ENCODE measurements at regions not wholly inside any gene's neighbourhood (a gene's known extent, or its start where the extent isn't known, plus 50 kb on each side); places are given as distances from the start of the nearest gene placed in this dataset.
A peak's percentile ranks its signal among the peaks of the same experiment; 100 is the strongest.
"Not testable (repeated sequence)": the region's sequence is repeated elsewhere in the genome, so short reads cannot be mapped to it uniquely, and the experiment has no call there.

DNA sequence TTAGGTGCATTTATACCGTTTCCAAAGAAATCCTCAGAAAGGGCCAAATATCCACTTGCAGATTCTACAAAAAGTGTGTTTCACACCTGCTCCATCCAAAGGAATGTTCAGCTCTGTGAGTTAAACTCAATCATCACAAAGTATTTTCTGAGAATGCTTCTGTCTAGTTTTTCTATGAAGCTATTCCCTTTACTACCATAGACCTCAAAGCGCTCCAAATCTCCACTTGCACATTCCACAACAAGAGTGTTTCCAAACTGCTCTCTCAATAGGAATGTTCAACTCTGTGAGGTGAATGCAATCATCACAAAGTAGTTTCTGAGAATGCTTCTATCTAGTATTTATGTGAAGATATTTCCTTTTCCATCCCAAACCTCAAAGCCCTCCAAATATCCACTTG is 412.7 kb upstream of the WSB1 start:
- not testable (repeated sequence) for DNase-seq

DNA sequence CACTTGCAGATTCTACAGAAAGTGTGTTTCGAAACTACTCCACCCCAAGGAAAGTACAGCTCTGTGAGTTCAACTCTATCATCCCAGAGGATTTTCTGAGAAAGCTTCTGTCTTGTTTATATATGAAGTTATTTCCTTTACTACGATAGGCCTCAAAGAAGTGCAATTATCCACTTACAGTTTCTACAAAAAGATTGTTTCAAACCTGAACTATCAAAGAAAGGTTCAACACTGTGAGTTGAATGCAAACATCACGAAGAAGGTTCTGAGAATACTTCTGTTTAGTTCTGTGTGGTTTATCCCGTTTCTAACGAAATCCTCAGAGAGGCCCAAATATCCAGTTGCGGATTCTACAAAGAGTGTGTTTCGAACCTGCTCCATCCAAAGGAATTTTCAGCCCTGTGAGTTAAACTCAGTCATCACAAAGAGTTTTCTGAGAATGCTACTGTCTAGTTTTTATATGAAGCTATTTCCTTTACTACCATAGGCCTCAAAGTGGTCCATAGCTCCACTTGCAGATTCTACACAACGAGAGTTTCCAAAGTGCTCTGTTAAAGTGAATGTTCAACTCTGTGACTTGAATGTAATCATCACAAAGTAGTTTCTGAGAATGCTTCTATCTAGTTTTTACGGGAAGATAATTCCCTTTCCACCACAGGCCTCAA is 411.7 kb upstream of the WSB1 start:
- DNase-seq: not testable (repeated sequence)

DNA sequence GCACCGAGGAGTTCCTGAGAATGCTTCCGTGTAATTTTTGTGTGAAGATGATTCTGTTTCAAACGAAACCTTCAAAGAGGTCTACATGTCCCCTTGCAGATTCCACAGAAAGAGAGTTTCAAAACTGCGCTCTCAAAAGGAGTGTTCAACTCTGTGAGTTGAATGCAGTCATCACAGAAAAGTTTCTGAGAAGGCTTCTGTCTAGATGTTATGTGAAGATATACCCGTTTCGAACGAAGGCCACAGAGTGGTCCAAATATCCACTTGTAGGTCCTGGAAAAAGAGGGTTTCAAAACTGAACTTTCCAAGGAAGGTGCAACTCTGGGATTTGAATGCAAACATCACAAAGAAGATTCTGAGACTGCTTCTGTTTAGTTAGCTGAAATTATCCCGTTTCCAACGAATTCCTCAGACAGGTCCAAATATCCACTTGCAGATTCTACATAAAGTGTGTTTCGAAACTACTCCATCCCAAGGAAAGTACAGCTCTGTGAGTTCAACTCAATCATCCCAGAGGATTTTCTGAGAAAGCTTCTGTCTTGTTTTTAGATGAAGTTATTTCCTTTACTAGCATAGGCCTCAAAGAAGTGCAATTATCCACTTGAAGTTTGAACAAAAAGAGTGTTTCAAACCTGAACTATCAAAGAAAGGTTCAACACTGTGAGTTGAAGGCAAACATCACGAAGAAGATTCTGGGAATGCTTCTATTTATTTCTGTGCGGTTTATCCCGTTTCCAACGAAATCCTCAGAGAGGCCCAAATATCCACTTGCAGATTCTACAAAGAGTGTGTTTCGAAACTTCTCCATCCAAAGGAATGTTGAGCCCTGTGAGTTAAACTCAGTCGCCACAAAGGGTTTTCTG is 409.8 kb upstream of the WSB1 start:
- not testable (repeated sequence) for DNase-seq

DNA sequence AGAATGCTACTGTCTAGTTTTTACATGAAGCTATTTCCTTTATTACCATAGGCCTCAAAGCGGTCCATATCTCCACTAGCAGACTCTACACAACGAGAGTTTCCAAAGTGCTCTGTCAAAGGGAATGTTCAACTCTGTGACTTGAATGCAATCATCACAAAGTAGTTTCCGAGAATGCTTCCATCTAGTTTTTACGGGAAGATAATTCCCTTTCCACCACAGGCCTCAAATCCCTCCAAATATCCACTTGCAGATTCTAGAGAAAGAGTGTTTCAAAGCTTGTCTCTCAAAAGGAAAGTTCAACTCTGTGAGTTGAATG is 409.2 kb upstream of the WSB1 start:
- DNase-seq: not testable (repeated sequence)

DNA sequence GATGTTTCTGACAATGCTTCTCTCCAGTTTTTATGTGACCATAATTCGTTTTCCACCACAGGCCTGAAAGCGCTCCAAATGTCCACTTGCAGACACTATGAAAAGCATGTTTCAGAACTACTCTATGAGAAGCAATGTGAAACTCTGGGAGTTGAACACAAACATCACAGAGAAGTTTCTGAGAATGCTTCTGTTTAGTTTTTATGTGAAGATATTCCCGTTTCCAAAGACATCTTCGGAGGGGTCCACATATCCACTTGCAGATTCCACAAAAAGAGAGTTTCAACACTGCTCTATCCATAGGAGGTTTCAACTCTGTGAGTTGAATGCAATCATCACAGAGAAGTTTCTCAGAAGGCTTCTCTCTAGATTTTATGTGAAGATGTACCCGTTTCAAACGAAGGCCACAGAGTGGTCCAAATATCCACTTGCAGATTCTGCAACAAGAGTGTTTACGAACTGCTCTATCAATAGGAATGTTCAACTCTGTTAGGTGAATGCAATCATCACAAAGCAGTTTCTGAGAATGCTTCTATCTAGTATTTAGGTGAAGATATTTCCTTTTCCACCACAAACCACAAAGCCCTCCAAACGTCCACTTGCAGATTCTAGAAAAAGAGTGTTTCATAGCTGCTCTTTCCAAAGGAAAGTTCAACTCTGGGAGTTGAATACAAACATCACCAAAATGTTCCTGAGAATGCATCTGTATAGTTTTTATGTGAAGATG is 408.5 kb upstream of the WSB1 start:
- DNase-seq: peak; percentile 93

Data from activated CD4-positive, alpha-beta T cell treated with anti-CD3 and anti-CD28 coated beads, Interleukin-2, amount 50 U/mL, for 16 hours (primary cell).